ENCODE measurements at regions not wholly inside any gene's neighbourhood (a gene's known extent, or its start where the extent isn't known, plus 50 kb on each side); places are given as distances from the start of the nearest gene placed in this dataset.

- no peak overlapping the region for H3K4me3 ChIP-seq (ENCODE audit: low read depth, low read length, poor library complexity, severe bottlenecking)
- H2AFZ ChIP-seq (ENCODE audit: low read length) = no peak overlapping the region
- H3K9ac ChIP-seq (ENCODE audit: low read length) = no peak overlapping the region
- no peaks in the 10 kb centered on the region for H3K9me3 ChIP-seq (ENCODE audit: low read length)
- H3K4me1 ChIP-seq (ENCODE audit: insufficient read depth, low read length, severe bottlenecking) = no peaks in the 10 kb centered on the region
- H3K27me3 ChIP-seq (ENCODE audit: insufficient read depth, low read length) = no peaks in the 10 kb centered on the region
- H3K27ac ChIP-seq (ENCODE audit: low read depth, low read length, poor library complexity, severe bottlenecking) = no peak overlapping the region
- H3K4me2 ChIP-seq (ENCODE audit: low read length) = no peak overlapping the region
- no peaks in the 10 kb centered on the region for H3K9me2 ChIP-seq (ENCODE audit: low read depth, low read length)
- H3F3A ChIP-seq (ENCODE audit: insufficient read depth, low read length) = no peaks in the 10 kb centered on the region
- TF ChIP-seq CTCF (IDR thresholded peaks at IDR 0.05; ENCODE audit: low read length) (no peak), EZH2 (IDR thresholded peaks at IDR 0.05; ENCODE audit: borderline replicate concordance, low read length) (no peak)
- H4K20me1 ChIP-seq (ENCODE audit: insufficient read depth, low read length) = no peaks in the 10 kb centered on the region
- H3K79me2 ChIP-seq (ENCODE audit: insufficient read depth, low read length) = no peaks in the 10 kb centered on the region
- no peaks in the 10 kb centered on the region for H3K36me3 ChIP-seq (ENCODE audit: insufficient read depth, low read length)
Measured at GRCh38 chr9:1538301-1538700, 476.8 kb upstream of the SMARCA2 start.

GRCh38 chr9:1539216-1539615 lies 475.9 kb upstream of the SMARCA2 start:
- H3K27me3 ChIP-seq (ENCODE audit: insufficient read depth, low read length) = no peaks in the 10 kb centered on the region
- H3K4me2 ChIP-seq (ENCODE audit: low read length) = no peak overlapping the region
- no peaks in the 10 kb centered on the region for H3K9me2 ChIP-seq (ENCODE audit: low read depth, low read length)
- H3K79me2 ChIP-seq (ENCODE audit: insufficient read depth, low read length) = no peaks in the 10 kb centered on the region
- H3K36me3 ChIP-seq (ENCODE audit: insufficient read depth, low read length) = no peaks in the 10 kb centered on the region
- no peak overlapping the region for H2AFZ ChIP-seq (ENCODE audit: low read length)
- no peaks in the 10 kb centered on the region for H3K4me1 ChIP-seq (ENCODE audit: insufficient read depth, low read length, severe bottlenecking)
- H4K20me1 ChIP-seq (ENCODE audit: insufficient read depth, low read length) = no peaks in the 10 kb centered on the region
- H3K4me3 ChIP-seq (ENCODE audit: low read depth, low read length, poor library complexity, severe bottlenecking) = no peak overlapping the region
- no peaks in the 10 kb centered on the region for H3K9me3 ChIP-seq (ENCODE audit: low read length)
- no peak overlapping the region for H3K27ac ChIP-seq (ENCODE audit: low read depth, low read length, poor library complexity, severe bottlenecking)
- TF ChIP-seq EZH2 (IDR thresholded peaks at IDR 0.05; ENCODE audit: borderline replicate concordance, low read length) (no peak), CTCF (IDR thresholded peaks at IDR 0.05; ENCODE audit: low read length) (no peak)
- H3K9ac ChIP-seq (ENCODE audit: low read length) = no peak overlapping the region
- no peaks in the 10 kb centered on the region for H3F3A ChIP-seq (ENCODE audit: insufficient read depth, low read length)

- H3K79me2 ChIP-seq (ENCODE audit: insufficient read depth, low read length) = no peaks in the 10 kb centered on the region
- H4K20me1 ChIP-seq (ENCODE audit: insufficient read depth, low read length) = no peaks in the 10 kb centered on the region
- H2AFZ ChIP-seq (ENCODE audit: low read length) = no peak overlapping the region
- no peak overlapping the region for H3K4me3 ChIP-seq (ENCODE audit: low read depth, low read length, poor library complexity, severe bottlenecking)
- no peak overlapping the region for H3K4me2 ChIP-seq (ENCODE audit: low read length)
- H3F3A ChIP-seq (ENCODE audit: insufficient read depth, low read length) = no peaks in the 10 kb centered on the region
- no peaks in the 10 kb centered on the region for H3K4me1 ChIP-seq (ENCODE audit: insufficient read depth, low read length, severe bottlenecking)
- no peak overlapping the region for H3K27ac ChIP-seq (ENCODE audit: low read depth, low read length, poor library complexity, severe bottlenecking)
- no peak for TF ChIP-seq CTCF (IDR thresholded peaks at IDR 0.05; ENCODE audit: low read length)
- TF ChIP-seq EZH2 (IDR thresholded peaks at IDR 0.05; ENCODE audit: borderline replicate concordance, low read length) = no peak
- H3K9me2 ChIP-seq (ENCODE audit: low read depth, low read length) = no peaks in the 10 kb centered on the region; the same call in 1 of the 2 replicates
- H3K9me3 ChIP-seq (ENCODE audit: low read length) = no peaks in the 10 kb centered on the region
- H3K9ac ChIP-seq (ENCODE audit: low read length) = no peak overlapping the region
- no peaks in the 10 kb centered on the region for H3K27me3 ChIP-seq (ENCODE audit: insufficient read depth, low read length)
- H3K36me3 ChIP-seq (ENCODE audit: insufficient read depth, low read length) = no peaks in the 10 kb centered on the region
Measured at GRCh38 chr9:1550636-1551035, 464.5 kb upstream of the SMARCA2 start.

All from OCI-LY1 (cell line).